BLaER1 (cell line): ENCODE measurements at regions not wholly inside any gene's neighbourhood (a gene's known extent, or its start where the extent isn't known, plus 50 kb on each side); places are given as distances from the start of the nearest gene placed in this dataset.

ENCODE experiments used
- H3K27ac ChIP-seq: shearing (Covaris generic); formaldehyde crosslinking; 2 replicates; pipeline ENCODE4 v1.8.1; 2022
- H3K27me3 ChIP-seq: shearing (Covaris generic); formaldehyde crosslinking; 2 replicates; pipeline ENCODE4 v1.8.1; 2022
- H3K36me3 ChIP-seq: shearing (Covaris generic); formaldehyde crosslinking; 2 replicates; pipeline ENCODE4 v1.8.1; 2022
- H3K4me1 ChIP-seq: shearing (Covaris generic); formaldehyde crosslinking; 2 replicates; pipeline ENCODE4 v1.8.1; 2022
- H3K4me2 ChIP-seq: shearing (Covaris generic); formaldehyde crosslinking; 2 replicates; pipeline ENCODE4 v1.8.1; 2022
- H3K4me3 ChIP-seq: shearing (Covaris generic); formaldehyde crosslinking; 2 replicates; pipeline ENCODE4 v1.8.1; 2022
- H3K9ac ChIP-seq: shearing (Covaris generic); formaldehyde crosslinking; 2 replicates; pipeline ENCODE4 v1.8.1; 2022
- H3K9me3 ChIP-seq: shearing (Covaris generic); formaldehyde crosslinking; 2 replicates; pipeline ENCODE4 v1.8.1; 2022
- H4K20me1 ChIP-seq: shearing (Covaris generic); formaldehyde crosslinking; 2 replicates; pipeline ENCODE4 v1.8.1; 2022
- Cebpa-rat ChIP-seq: shearing (Covaris generic); IDR thresholded peaks from 2 replicates; pipeline ENCODE4 v1.8.1; 2022

- no peaks in the 10 kb centered on the region for H3K27me3 ChIP-seq
- H3K9me3 ChIP-seq, result no peaks in the 10 kb centered on the region
- H3K4me2 ChIP-seq, result no peak overlapping the region
- H3K27ac ChIP-seq, result no peak overlapping the region
- H3K4me1 ChIP-seq, result no peaks in the 10 kb centered on the region
- H3K4me3 ChIP-seq, result no peak overlapping the region
- no peak overlapping the region for H3K9ac ChIP-seq
- H4K20me1 ChIP-seq, result no peaks in the 10 kb centered on the region; the same call in 1 of the 2 replicates
- no peak for TF ChIP-seq Cebpa-rat
- no peaks in the 10 kb centered on the region for H3K36me3 ChIP-seq
Measured at GRCh38 chr15:69956417-69956816, 141.3 kb downstream of the TLE3 start.

DNA sequence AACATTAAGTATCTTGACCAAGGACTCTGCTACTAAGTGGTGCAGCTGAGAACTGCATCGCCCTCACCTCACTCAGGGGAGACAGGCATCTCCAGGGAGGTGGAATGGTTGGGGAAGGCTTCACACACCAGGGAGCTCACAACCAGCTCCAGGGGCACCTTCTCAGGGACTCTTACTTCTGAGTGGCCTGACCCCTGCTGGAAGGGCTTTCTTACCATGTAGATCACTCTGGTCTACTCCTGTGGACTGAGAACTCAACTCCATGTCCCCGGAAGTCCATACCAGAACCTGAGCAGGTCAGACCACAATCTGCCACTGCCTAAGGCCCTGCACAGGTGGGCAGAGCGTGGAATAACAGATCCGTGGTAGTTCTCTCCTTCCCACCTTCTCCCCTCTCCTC, 140.5 kb downstream of the TLE3 start:
- Histone ChIP-seq H3K27ac (no peak overlapping the region), H3K27me3 (no peaks in the 10 kb centered on the region), H3K9me3 (no peaks in the 10 kb centered on the region), H4K20me1 (no peaks in the 10 kb centered on the region; the same call in 1 of the 2 replicates), H3K36me3 (no peaks in the 10 kb centered on the region), H3K4me3 (no peak overlapping the region), H3K4me2 (no peak overlapping the region), H3K9ac (no peak overlapping the region), H3K4me1 (no peaks in the 10 kb centered on the region)
- TF ChIP-seq Cebpa-rat, result no peak

DNA sequence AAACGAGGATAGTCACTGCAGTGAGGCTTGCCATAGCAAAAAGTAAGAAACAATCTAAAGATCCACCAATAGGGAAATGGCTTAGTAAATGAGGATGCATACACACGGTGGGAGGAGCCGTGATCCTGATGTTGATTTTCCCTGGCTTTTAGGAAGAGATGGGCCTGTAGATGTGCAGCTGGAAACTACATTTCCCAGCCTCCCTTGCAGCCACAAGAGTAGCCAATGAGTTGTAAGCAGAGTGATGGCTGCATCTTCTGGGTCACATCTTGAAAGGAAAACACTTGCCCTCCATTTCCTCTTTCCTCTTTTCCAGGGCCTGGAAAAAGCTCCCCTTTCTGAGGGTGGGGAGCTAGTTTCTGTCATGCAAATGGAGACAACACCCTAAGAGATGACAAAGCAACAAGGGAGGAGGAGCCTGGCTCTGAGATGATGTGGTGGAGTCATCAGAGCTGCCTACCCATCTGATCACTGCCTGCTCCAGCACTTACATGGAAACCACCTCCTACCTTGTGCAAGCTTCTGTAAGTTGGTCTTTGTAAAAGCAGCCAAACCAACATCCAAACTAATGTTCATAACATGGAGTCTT, 139.1 kb downstream of the TLE3 start:
- Histone ChIP-seq H4K20me1 (no peaks in the 10 kb centered on the region; the same call in 1 of the 2 replicates), H3K9me3 (no peaks in the 10 kb centered on the region), H3K9ac (no peak overlapping the region), H3K27ac (no peak overlapping the region), H3K4me3 (no peak overlapping the region), H3K4me2 (no peak overlapping the region), H3K27me3 (no peaks in the 10 kb centered on the region), H3K4me1 (no peaks in the 10 kb centered on the region), H3K36me3 (no peaks in the 10 kb centered on the region)
- TF ChIP-seq Cebpa-rat, result no peak

- Histone ChIP-seq H3K27ac (no peak overlapping the region), H4K20me1 (no peaks in the 10 kb centered on the region), H3K27me3 (no peaks in the 10 kb centered on the region), H3K36me3 (no peaks in the 10 kb centered on the region), H3K9me3 (no peaks in the 10 kb centered on the region), H3K9ac (no peak overlapping the region), H3K4me1 (no peaks in the 10 kb centered on the region), H3K4me3 (no peak overlapping the region), H3K4me2 (no peak overlapping the region)
- TF ChIP-seq Cebpa-rat, result no peak
Measured at GRCh38 chr15:69962561-69962960, 135.2 kb downstream of the TLE3 start.

DNA sequence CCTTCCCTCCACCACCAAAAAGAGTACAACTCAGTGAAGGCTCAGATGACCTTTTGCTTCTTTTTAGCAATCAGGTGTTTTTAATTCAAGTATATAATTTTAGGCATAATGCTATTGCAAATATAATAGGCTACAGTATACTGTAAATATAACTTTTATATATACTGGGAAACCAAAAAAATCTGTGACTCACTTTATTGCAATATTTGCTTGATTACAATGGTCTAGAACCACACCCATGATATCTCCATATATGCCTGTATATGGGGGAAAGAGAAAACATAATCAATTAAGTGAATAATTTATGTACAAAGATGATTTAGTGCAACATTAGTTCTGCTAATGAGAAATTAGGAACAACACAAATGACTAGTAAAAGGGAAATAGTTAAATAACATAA, 134.3 kb downstream of the TLE3 start:
- no peak overlapping the region for H3K9ac ChIP-seq
- no peak overlapping the region for H3K27ac ChIP-seq
- no peak overlapping the region for H3K4me3 ChIP-seq
- H3K36me3 ChIP-seq, result no peaks in the 10 kb centered on the region
- no peaks in the 10 kb centered on the region for H3K9me3 ChIP-seq
- no peak for TF ChIP-seq Cebpa-rat
- no peaks in the 10 kb centered on the region for H3K4me1 ChIP-seq
- no peaks in the 10 kb centered on the region; the same call in 1 of the 2 replicates for H4K20me1 ChIP-seq
- H3K4me2 ChIP-seq, result no peak overlapping the region
- no peaks in the 10 kb centered on the region for H3K27me3 ChIP-seq

- no peak overlapping the region for H3K4me3 ChIP-seq
- no peaks in the 10 kb centered on the region for H3K9me3 ChIP-seq
- no peak overlapping the region for H3K9ac ChIP-seq
- H3K27ac ChIP-seq, result no peak overlapping the region
- no peaks in the 10 kb centered on the region for H3K4me1 ChIP-seq
- no peak overlapping the region for H3K4me2 ChIP-seq
- H4K20me1 ChIP-seq, result peaks cover 37% of the 10 kb centered on the region
- H3K36me3 ChIP-seq, result no peaks in the 10 kb centered on the region
- H3K27me3 ChIP-seq, result no peaks in the 10 kb centered on the region; the same call in 1 of the 2 replicates
- no peak for TF ChIP-seq Cebpa-rat
Measured at GRCh38 chr15:69971771-69972170, 125.9 kb downstream of the TLE3 start.

DNA sequence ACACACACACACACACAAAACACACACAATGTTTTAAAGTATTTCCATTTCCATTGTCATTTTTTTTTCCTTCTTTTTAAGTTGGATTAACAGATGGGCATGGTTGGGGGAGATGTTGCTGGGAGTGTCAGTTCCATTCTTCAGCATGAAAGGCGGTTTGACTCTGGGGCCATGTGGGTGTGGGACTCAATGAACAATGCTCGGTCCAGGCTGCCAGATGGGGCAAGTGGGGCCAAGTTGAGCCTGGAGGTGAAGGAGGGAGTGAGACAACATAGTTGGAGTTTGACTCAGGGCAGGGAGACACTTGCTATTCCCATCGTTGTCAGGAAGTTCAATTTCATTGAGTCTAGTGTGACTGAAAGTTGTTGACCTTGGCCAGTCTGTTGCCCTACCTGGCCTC, 125.3 kb downstream of the TLE3 start:
- H3K27me3 ChIP-seq, result no peaks in the 10 kb centered on the region; the same call in 1 of the 2 replicates
- no peak overlapping the region for H3K4me2 ChIP-seq
- no peak overlapping the region for H3K4me3 ChIP-seq
- H3K9ac ChIP-seq, result no peak overlapping the region
- H4K20me1 ChIP-seq, result peaks cover 37% of the 10 kb centered on the region
- H3K4me1 ChIP-seq, result no peaks in the 10 kb centered on the region
- H3K9me3 ChIP-seq, result no peaks in the 10 kb centered on the region
- H3K27ac ChIP-seq, result no peak overlapping the region
- no peak for TF ChIP-seq Cebpa-rat
- H3K36me3 ChIP-seq, result no peaks in the 10 kb centered on the region

GRCh38 chr15:69973102-69973714, 124.5 kb downstream of the TLE3 start:
- H3K36me3 ChIP-seq, result no peaks in the 10 kb centered on the region
- H3K9ac ChIP-seq, result no peak overlapping the region
- H4K20me1 ChIP-seq, result peaks cover 37% of the 10 kb centered on the region
- no peak overlapping the region for H3K4me2 ChIP-seq
- H3K9me3 ChIP-seq, result no peaks in the 10 kb centered on the region
- no peaks in the 10 kb centered on the region; the same call in 1 of the 2 replicates for H3K27me3 ChIP-seq
- no peaks in the 10 kb centered on the region for H3K4me1 ChIP-seq
- no peak for TF ChIP-seq Cebpa-rat
- H3K27ac ChIP-seq, result no peak overlapping the region
- H3K4me3 ChIP-seq, result no peak overlapping the region

DNA sequence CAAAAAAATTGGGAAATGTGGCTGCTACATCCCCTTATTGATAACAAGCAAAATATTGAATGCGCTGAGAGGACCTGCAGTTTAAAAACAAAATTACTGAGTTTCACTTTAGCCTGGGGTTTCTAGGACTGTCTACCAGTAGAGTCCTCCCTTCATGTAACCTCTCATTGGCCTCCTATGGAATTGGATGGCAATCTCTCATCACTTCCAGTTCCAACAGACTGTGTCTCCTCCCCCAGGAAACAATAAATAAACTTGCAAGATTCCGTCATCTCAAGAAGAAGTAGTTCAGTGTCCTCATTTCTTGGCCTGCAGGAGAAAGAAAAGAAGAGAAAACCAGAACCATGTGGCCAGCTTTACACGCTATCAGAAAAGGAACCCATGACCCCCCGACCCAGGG, 123.8 kb downstream of the TLE3 start:
- H3K36me3 ChIP-seq, result no peaks in the 10 kb centered on the region
- no peaks in the 10 kb centered on the region for H3K9me3 ChIP-seq
- no peak overlapping the region for H3K9ac ChIP-seq
- H3K4me2 ChIP-seq, result no peak overlapping the region
- H3K27me3 ChIP-seq, result no peaks in the 10 kb centered on the region; the same call in 1 of the 2 replicates
- H4K20me1 ChIP-seq, result peaks cover 42% of the 10 kb centered on the region
- H3K4me3 ChIP-seq, result no peak overlapping the region
- H3K27ac ChIP-seq, result no peak overlapping the region
- peaks cover 4% of the 10 kb centered on the region for H3K4me1 ChIP-seq
- TF ChIP-seq Cebpa-rat, result no peak

- Histone ChIP-seq H3K4me2 (no peak overlapping the region), H3K4me3 (no peak overlapping the region), H3K36me3 (no peaks in the 10 kb centered on the region), H3K4me1 (peaks cover 9% of the 10 kb centered on the region), H3K9ac (no peak overlapping the region), H3K27ac (no peak overlapping the region), H3K9me3 (no peaks in the 10 kb centered on the region), H3K27me3 (no peaks in the 10 kb centered on the region; the same call in 1 of the 2 replicates), H4K20me1 (peaks cover 46% of the 10 kb centered on the region)
- TF ChIP-seq Cebpa-rat, result no peak
Measured at GRCh38 chr15:69974321-69974720, 123.4 kb downstream of the TLE3 start.
